H54 (cell line): ENCODE measurements at regions not wholly inside any gene's neighbourhood (a gene's known extent, or its start where the extent isn't known, plus 50 kb on each side); places are given as distances from the start of the nearest gene placed in this dataset.

Source experiments
- DNase-seq: peaks from one replicate; pipeline ENCODE4 v3.0.0; 2011; ENCODE audit warnings: low spot score, mixed read lengths; ENCODE audit not compliant: insufficient read length
- FAIRE-seq: peaks from 3 replicates; lab custom pipeline; 2011; peaks lifted over from hg19 to GRCh38; lab: Jason Lieb, UNC
- POLR2A ChIP-seq: IDR thresholded peaks from 2 replicates; pipeline ENCODE4 v1.6.1; 2011; ENCODE audit warnings: low read depth, mild to moderate bottlenecking, low read length

GRCh38 chr6:29884261-29884660, 56.6 kb downstream of the HLA-G start:
- TF ChIP-seq POLR2A, result no peak
- no peak for FAIRE-seq
- DNase-seq, result no peak

GRCh38 chr6:29886701-29887100, 55.6 kb upstream of the HLA-A start:
- no peak for TF ChIP-seq POLR2A
- DNase-seq (no peak), FAIRE-seq (no peak)

GRCh38 chr6:29887330-29887818, 55.0 kb upstream of the HLA-A start:
- no peak for FAIRE-seq
- no peak for DNase-seq
- TF ChIP-seq POLR2A, result no peak

GRCh38 chr6:29887819-29888776, 54.2 kb upstream of the HLA-A start:
- 0 out of 2 replicates have a peak, but pooled peaks have one; percentile 8 for TF ChIP-seq POLR2A
- peak; percentile 22 for DNase-seq
- no peak for FAIRE-seq
